ENCODE measurements at regions not wholly inside any gene's neighbourhood (a gene's known extent, or its start where the extent isn't known, plus 50 kb on each side); places are given as distances from the start of the nearest gene placed in this dataset.

DNA sequence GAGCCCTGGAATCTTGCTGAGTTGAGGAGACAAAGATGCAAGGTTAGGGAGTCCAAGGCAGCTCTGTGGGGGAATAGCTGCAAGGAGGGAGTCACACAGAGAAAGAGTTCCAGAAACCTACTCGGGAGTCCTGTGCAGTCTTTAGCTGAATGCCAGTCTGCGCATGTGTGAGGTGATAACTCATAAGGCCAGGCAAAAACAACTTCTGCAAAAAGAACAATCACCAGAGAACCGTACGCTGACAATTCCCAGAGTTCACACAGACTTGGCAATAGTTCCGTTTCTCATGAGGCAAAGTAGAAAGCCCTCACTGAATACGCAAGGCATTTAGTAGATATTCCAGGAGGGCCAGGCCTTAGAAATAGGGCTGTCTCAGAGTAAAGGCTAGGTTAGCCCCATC, 135.2 kb upstream of the TAB2 start:
- DNase-seq (ENCODE audit: low spot score) = no peak

DNA sequence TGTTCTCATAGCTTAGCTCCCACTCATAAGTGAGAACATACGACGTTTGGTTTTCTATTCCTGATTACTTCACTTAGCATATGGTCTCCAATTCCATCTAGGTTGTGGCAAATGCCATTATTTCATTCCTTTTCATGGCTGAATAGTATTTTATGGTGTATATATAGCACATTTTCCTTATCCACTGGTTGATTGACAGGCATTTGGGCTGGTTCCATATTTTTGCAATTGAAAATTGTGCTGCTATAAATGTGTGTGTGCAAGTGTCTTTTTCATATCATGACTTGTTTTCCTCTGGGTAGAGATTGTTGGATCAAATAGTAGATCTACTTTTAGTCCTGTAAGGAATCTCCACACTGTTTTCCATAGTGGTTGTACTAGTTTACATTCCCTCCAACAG, 133.0 kb upstream of the TAB2 start:
- DNase-seq (ENCODE audit: low spot score) = no peak

DNA sequence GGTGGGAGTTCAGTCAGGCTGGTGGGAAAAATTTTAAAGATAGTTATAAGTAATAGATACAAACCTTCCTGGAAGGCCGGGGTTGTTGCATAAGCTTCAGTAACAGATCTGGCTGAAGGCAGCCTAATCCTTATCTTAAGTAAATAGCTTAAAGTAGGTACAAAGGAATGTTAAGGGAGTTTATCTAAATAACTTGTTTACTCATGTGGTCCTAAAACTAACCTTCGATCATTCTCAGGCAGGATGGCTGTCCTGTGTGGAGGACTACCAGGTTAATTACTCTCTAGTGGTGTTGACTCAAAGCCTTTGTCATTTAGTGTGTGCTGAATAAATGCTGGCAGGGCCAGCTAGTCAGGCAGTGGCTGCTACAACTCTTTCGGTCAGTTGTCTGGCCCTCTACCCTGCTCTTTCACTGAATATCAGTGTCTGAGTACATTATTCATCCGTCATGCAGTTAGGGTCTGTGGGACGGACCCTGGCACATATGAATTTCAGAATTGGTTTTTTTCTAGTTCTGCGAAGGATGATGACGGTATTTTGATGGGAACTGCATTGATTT, 131.6 kb upstream of the TAB2 start:
- no peak for DNase-seq (ENCODE audit: low spot score)

DNA sequence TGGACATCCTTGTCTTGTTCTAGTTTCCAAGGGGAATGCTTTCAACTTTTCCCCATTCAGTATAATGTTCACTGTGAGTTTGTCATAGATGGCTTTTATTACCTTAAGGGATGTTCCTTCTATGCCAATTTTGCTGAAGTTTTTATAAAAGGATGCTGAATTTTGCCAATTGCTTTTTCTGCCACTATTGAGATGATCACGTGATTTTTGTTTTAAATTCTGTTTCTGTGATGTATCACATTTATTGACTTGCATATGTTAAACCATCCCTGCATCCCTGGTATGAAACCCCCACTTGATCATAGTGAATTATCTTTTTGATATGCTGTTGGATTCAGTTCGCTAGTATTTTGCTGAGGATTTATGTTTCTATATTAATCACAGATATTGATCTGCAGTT, 130.6 kb upstream of the TAB2 start:
- DNase-seq (ENCODE audit: low spot score) = no peak

DNA sequence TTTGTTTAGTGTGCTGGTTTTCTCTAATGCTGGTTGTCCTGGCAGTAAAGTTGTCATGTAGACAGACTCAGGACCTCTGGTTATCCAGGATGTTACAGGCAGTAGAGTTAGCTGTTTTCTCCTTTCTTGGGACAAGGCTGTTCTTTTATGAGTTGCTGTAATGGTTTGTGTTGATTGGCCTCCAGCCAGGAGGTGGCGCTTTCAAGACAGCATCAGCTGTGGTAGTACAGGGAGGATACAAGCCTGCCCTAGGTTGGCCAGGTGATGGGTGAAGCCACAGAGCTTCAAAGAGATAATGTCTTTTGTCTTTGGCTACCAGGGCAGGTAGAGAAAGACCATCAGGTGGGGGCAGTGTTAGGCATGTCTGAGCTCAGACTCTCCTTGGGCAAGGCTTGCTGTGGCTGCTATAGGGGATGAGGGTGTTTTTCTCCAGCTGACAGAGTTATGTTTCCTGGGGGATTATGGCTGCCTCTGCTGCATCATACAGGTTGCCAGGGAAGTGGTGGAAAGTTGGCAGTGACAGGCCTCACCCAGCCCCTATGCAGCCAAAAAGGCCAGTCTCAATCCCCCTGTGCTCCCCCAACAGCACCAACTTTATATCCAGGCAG, 127.2 kb upstream of the TAB2 start:
- DNase-seq (ENCODE audit: low spot score) = no peak

DNA sequence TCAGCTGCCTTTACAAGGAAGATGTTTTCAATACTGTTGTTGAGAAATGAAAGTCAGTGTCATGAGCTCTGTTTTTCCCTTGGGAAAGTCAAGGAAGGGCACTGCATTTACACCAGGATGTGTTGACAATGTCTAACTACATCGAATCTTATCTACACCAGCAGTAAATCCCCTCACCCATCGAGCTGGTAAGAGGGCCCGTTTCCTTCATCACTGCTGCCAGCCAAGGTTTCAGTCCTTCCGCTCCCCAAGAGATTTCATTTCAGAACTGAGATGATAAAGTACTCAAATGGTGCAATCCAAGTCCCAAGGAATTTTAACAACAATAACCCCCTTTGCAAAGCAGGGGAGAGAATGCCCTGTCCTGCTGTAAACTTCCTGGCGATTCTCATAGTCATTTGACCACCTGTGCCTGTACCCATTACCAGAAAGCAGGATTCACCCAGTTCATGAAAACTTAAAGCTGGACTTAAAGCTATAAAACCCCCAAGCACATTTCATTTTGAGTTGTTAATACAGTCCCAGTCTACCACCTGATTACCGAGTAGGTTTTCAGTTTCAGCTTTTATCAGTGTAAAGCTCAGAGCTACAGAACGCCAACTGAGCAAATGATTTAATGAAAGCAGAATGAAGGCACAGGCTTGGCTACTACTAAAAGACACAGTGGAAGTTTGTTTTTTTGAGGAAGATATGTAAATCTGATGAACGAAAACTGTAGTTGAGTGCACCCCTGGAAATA, 122.5 kb upstream of the TAB2 start:
- no peak for DNase-seq (ENCODE audit: low spot score)

DNA sequence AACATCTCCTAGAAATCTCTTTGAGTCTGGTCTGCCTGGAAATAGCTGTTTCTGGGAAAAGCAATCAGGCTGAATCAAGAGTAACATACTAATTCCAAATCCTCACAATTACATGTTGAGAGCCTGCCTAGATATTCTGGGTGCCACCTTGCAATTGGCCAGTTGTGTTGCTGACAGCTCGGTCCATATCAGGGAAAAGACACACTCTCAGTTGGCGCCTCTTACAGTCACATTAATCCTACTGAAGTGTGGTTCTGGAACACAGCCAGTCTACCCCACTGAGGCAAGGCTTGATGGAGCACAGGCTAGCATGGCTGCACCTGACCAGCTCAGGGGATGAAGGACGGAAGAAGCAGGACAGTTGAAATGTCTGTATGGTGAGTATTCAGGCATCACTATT, 121.4 kb upstream of the TAB2 start:
- no peak for DNase-seq (ENCODE audit: low spot score)

DNA sequence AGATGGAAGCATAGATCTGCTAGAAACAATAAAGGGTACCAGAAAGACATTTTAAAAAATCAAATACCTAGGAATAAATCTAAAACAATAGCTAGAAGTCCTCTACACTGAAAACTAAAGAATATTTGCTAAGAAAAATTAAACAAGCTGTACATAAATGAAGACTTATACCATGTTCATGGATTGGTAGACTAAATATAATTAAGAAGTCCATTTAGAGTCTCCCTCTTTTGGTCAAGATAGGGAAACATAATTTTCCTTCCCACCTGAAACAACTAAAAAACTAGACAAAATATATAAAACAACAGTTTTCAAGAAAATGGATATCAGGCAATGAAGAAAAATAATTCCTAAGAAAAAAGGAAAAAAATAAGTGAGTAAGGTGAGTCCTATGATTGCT, 120.0 kb upstream of the TAB2 start:
- DNase-seq (ENCODE audit: low spot score) = no peak

DNA sequence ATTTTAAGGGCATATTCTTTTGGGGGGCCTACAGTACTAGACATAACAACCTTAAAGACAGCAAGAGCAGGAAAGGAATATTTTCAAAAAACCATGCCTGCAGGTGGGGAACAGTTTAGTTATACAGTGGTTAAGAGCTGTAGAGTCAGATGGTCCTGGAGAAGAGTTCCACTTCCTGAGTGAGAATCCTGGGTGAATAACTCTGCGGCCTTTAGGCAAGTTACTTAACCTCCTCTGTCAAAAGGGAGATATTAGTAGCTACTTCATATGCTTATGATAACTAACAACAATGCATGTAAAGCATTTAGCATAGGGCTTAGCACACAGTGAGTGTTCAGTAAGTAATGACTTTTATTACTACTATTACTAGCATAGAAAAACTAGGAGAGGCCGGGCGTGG, 119.2 kb upstream of the TAB2 start:
- no peak for DNase-seq (ENCODE audit: low spot score)

DNA sequence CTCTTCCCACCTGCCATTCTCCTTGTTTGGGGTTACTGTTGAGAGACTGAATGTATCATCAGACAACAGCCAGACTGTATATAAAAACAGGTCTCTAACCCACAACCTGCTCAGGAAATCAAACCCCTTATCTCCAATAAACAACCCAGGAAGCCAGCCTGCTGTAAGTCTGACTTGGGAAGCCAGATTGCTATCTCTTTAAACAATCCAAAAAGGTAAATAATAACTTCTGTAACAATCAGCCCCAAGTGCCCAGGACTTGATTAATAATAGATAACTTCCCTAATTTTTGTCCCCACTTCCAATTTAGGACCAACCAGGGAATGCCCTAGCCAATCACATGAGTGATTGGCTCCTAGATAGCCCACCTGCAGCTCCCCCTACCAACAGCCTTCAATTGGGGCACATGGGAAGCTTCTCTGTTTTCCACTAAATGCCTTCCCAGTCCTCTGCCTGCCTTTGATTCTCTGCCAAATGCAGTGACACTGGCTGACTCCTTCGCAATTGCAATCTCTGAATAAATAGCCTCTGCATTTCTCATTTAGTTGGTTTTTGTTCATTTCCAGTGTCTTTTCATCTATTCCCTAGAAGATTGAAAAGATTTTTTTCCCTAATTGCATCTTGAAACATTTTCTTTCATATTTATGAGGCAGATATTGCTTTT, 117.1 kb upstream of the TAB2 start:
- no peak for DNase-seq (ENCODE audit: low spot score)

DNA sequence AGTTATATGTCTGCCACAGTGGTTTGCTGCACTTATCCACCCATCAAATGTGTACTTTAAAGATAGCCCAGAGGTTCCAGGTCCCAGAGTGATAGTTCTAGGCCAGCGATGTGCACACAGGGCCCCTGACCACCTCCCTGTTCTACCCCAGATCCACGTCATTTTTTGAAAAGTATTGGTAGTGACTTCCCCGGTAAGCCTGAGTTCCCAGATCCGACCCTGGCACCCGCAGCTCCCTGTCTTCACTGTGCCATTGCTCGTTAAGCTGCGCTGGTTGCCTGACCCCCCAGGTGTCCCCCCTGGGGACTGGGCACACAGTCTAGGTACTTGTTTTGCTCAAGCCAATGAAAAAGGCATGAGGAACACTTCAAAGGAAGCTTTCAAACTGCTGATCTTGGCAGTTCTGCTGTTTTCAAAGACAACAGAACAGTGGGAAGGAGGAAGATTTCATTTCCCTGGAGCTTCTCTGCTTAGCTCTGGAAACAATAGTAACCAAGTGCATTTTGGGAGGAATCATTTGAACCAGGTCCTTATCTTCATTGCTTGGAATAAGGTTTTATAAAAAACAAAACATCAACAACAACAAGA, 116.3 kb upstream of the TAB2 start:
- no peak for DNase-seq (ENCODE audit: low spot score)

DNA sequence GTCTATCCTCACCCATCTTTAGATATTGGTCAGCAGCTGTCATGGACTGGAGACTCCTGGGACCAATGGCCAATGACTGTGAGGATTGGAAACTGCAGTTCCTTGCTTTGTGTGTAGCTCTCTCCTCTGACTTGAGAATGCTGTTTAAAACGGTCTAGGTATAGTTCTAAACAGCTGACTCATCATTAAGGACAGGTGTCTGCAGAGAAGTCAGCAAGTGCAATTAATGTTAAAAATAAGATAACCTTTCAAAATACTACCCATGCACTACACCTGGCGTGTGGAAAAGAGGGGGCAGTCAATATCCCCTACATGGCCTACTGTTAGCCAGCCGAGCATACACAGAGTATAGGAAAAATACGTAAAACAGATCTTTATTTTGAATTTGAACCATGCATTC, 115.4 kb upstream of the TAB2 start:
- DNase-seq (ENCODE audit: low spot score) = no peak

DNA sequence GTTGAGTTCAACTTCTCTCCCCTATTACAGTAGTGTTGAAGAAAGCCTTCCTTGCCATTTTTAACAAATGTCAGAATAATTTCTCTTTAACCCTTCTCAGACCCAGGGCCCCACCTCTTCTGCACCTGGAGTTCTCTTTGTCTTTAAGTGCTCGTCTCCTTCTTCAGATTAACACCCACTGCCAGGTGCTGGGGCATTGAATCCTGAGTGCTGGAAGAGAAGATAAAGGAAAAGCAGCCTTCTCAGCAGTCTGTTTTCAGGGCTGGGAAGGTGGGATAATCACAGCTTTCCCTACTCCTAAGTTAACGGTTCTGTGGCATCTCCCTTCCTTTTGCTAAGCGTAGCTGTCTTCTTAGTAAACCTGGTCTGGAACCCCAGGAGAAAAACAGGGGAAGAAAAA, 114.6 kb upstream of the TAB2 start:
- DNase-seq (ENCODE audit: low spot score) = no peak

DNA sequence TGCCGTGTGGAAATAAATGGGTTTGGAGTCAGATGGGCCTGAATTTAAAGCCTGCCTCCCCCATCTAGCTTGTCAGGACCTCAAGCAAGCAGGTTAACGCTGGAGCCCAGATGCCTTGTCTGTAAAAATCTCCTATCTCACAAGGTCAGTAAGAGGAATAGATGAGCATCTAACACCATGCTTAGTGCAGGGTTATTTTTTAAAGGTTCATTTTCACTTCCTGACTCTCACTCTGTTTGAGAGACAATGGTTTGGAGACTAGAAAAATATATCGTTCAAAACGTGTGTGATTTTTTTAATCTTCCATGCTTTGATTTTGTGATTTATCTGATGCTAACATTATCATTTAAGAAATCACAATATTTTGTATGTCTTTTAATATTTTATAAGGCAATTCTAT, 114.0 kb upstream of the TAB2 start:
- DNase-seq (ENCODE audit: low spot score) = no peak

DNA sequence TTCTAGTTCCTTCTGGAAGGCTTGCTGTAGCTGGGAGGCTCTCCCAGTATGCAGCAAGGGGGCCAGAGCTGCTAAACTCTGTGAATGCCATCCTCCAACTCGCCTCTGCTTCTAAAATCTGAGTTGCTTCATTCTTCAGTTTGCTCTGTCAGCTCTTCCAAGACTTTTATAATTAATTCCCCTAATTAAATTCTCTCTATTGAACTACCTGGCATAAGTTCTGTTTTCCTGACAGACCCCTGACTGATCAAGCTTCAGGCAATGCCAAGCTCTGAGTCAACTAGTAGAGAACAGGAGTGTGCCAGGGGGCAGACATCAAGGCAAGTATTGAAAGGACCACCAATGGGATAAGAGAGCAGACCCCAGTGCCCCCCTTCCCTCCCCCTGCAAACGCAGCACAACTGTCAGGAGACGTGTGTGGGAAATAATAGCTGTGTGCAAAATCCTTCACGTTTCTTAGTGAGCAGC, 109.3 kb upstream of the TAB2 start:
- no peak for DNase-seq (ENCODE audit: low spot score)

DNA sequence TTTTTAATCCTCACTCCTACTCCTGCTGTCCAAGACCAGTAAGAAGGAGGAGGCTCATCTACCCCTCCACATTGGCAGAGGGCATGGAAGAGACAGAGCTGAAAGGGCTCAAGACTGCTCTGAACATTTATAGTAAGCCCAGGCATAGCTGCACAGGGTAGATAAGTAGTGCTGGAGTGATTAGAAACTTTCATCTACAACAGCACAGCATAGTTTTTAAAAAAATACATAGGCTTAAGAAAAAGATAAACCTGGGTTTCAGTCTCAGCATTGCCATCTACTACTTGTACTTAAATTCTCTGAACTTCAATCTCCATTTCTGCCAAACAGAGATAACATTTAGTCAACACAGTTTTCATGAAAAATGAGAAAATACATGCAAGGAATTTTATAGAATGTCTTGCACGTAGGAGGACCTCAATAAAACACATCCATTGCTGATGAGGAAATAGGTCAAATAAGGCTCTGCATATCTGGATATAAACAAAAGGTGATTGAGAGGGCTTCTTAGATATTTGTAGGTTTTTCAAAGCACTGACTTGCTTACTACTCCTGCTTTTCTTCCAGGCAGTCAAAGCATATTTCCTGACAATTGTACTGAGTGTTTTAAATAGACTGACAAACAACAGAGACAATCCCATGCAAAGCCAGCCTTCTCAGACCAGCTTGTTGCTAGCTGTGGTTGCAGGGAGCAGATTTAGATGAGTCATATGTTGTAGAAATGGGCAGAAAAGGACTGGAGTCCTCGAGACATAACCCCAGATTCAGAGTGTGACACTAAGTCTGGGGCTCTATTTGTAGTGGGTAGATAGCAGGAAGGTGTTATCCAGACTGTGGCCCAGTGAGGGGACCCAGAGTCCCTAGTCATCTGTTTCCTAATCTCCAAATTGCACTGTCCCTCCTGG, 107.4 kb upstream of the TAB2 start:
- DNase-seq (ENCODE audit: low spot score) = peak; percentile 12

DNA sequence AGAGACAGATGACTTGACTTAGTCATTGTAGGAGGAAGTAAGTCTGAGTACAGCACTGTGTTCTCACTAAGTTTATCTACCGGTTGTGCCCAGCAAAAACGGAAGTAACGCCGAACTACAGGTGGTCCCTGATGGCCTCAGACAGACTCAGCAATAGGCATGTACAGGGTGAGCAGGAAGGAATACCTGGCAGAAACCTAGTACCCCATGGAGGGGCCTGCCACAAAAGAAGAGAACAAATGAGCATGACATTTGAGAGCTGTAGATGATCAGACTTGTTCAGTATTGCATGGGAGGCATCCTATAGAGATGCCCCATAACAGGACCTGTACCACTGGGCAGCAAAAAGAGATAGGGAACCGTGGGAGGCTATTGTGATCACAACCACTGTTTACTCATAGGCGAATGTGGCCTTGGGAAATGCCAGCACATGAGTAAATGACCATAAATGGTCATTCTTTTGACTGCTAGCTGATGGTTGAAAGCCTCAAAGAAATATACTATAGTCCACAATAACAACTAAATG, 106.4 kb upstream of the TAB2 start:
- DNase-seq (ENCODE audit: low spot score) = no peak

DNA sequence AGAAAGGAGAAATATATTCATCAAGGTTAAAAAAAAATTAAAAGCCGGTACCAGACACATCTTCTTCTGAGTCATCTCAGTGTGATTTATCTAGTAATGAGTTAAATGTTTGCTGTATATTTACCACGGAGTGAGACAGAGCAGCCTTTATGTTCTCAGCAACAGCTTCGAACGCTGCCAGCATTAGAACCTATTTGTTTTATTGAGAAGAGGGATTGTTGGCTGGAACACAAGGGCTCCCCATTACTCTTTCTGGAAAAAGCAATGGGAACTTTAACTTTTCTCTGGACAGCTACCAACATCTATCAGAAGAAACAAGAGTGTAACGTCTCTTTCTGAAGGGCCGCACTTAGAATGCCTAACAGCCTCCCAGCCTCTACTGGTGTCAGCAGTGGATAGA, 105.3 kb upstream of the TAB2 start:
- DNase-seq (ENCODE audit: low spot score) = no peak

DNA sequence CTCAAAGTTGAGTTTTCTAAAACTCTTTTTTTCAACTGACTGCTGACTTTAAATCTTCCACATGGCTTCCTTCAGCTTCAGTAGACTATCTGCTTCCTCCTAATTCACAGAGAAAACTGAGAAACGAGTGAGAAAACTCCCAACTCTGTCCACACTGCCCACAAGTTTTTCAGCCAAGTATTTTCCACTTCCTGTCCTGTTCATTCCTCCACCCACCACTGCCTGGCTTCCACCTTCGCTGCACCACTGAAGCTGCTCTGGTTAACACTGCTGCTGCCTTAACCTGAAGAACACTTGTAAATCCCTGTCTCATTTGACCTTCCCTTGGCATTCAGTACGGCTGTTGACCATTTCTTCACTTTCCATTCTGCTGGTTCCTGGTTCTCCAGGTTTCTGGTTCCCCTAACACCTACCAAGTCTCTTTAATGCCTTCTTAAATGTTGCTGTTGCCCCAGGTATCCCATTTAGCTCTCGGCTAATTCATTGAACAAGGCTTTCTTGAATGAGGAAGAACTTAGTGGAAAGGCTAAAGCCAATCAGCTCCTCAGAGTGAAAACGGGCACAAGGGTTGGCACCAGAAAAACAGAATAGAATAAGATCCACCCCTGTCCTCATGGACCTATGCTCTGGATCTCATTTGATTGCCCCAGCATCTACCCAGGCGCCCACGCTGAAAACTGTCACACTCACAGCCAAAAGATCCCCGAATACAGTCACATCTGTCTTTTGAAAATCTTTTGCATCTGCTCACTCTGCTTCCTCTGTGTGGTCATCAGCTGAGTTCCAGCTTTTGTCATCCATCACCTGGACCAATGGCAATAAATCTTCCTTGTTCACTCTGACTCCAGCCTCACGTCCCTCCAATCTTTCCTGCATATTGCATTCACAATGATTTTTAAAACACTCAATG, 104.4 kb upstream of the TAB2 start:
- no peak for DNase-seq (ENCODE audit: low spot score)

DNA sequence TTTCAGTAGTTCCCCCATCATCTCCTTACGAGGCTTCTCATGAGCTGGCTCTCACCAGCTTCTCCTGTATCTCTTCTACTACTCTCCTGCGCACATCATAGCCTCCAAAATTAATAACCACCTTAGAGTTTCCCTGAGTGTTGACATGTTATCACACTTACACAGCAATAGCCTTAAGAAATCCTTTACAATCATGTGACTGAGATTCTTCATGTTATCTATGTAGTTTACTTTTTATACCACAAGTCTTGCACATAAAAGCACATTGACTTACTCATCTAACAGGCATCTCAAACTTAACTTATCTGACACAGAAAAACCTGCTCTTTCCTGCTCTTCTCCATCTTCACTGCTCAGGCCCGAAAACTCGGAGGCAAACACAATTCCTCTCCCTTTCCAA, 103.7 kb upstream of the TAB2 start:
- no peak for DNase-seq (ENCODE audit: low spot score)

All from hepatic stellate cell (primary cell).